BJ (cell line): ENCODE measurements at regions not wholly inside any gene's neighbourhood (a gene's known extent, or its start where the extent isn't known, plus 50 kb on each side); places are given as distances from the start of the nearest gene placed in this dataset.
A peak's percentile ranks its signal among the peaks of the same experiment; 100 is the strongest.

Experiments
- CTCF ChIA-PET: fragments of 350-600 bp; formaldehyde crosslinking; extraction: SDS; loops from one replicate; lab custom pipeline; 2021; ENCODE audit warnings: antibody characterized with exemption, inconsistent platforms; lab: Yijun Ruan, JAX
- POLR2A ChIA-PET: fragments of 300-600 bp; sonication (Branson Sonifier 250); formaldehyde crosslinking; extraction: SDS; loops from one replicate; lab custom pipeline; 2021; ENCODE audit warnings: antibody characterized with exemption; lab: Charles Lee
- DNase-seq: peaks from one replicate; pipeline ENCODE4 v3.0.0-alpha.2; 2011; ENCODE audit warnings: low read depth
- H3K27me3 ChIP-seq: 2 replicates; pipeline ENCODE4 v1.6.0; 2011; ENCODE audit warnings: low read length; ENCODE audit not compliant: control insufficient read depth, insufficient read depth
- H3K36me3 ChIP-seq: 2 replicates; pipeline ENCODE4 v1.5.1; 2011; ENCODE audit warnings: low read length; ENCODE audit not compliant: control insufficient read depth, insufficient read depth
- H3K4me3 ChIP-seq: 2 replicates; pipeline ENCODE4 v1.5.1; 2011; ENCODE audit warnings: low read depth, mild to moderate bottlenecking, control low read depth, low read length
- CTCF ChIP-seq: IDR thresholded peaks from 2 replicates; pipeline ENCODE4 v1.5.1; 2011; ENCODE audit warnings: low read depth, mild to moderate bottlenecking, control low read depth, inconsistent platforms, low read length, moderate library complexity; ENCODE audit not compliant: insufficient read depth

GRCh38 chr21:35927262-35927661, 133.1 kb downstream of the SETD4 start:
- Histone ChIP-seq H3K36me3 (no peaks in the 10 kb centered on the region), H3K27me3 (no peaks in the 10 kb centered on the region; the same call in 1 of the 2 replicates), H3K4me3 (no peak overlapping the region)
- ChIA-PET POLR2A (no interaction called here), CTCF (interaction anchor here (1.1 to 1.2 kb wide), 2 partner anchors 10 to 12 kb away, joined by 3 to 5 read pairs; no protein-coding TSS in a partner anchor)
- TF ChIP-seq CTCF = no peak
- no peak for DNase-seq

- TF ChIP-seq CTCF = no peak
Measured at GRCh38 chr21:35926003-35926740, 134.2 kb downstream of the SETD4 start.

GRCh38 chr21:35925497-35925896, 134.8 kb downstream of the SETD4 start:
- Histone ChIP-seq H3K36me3 (no peaks in the 10 kb centered on the region), H3K4me3 (no peak overlapping the region), H3K27me3 (no peaks in the 10 kb centered on the region; the same call in none of the 2 replicates)
- DNase-seq = no peak
- ChIA-PET CTCF (interaction anchor here (1.3 kb wide), 1 partner anchor 16 kb away, joined by 3 read pairs; no protein-coding TSS in a partner anchor), POLR2A (no interaction called here)
- no peak for TF ChIP-seq CTCF

More at GRCh38 chr21:35926003-35926740, 134.2 kb downstream of the SETD4 start:
- CTCF ChIA-PET = interaction anchor here (1.1 kb wide), 1 partner anchor 9 kb away, joined by 5 read pairs; no protein-coding TSS in a partner anchor
- no peak overlapping the region for H3K4me3 ChIP-seq
- H3K36me3 ChIP-seq = no peaks in the 10 kb centered on the region
- DNase-seq = no peak
- H3K27me3 ChIP-seq = no peaks in the 10 kb centered on the region; the same call in none of the 2 replicates
- POLR2A ChIA-PET = no interaction called here

- peak; percentile 14 for DNase-seq
- no peak for TF ChIP-seq CTCF
- no peaks in the 10 kb centered on the region; the same call in none of the 2 replicates for H3K27me3 ChIP-seq
- ChIA-PET CTCF (interaction anchor here (1.3 kb wide), 1 partner anchor 15 kb away, joined by 3 read pairs; no protein-coding TSS in a partner anchor), POLR2A (interaction anchor here (0.6 kb wide), 1 partner anchor 63 kb away, joined by 3 read pairs; no protein-coding TSS in a partner anchor)
- no peak overlapping the region for H3K4me3 ChIP-seq
- no peaks in the 10 kb centered on the region for H3K36me3 ChIP-seq
Measured at GRCh38 chr21:35924714-35925301, 135.5 kb downstream of the SETD4 start.

- TF ChIP-seq CTCF = no peak
- POLR2A ChIA-PET = no interaction called here
- DNase-seq = no peak
Measured at GRCh38 chr21:35923971-35924370, 136.4 kb downstream of the SETD4 start.

More at GRCh38 chr21:35923971-35924370, 136.4 kb downstream of the SETD4 start:
- Histone ChIP-seq H3K27me3 (no peaks in the 10 kb centered on the region; the same call in none of the 2 replicates), H3K36me3 (no peaks in the 10 kb centered on the region), H3K4me3 (no peak overlapping the region)
- CTCF ChIA-PET = no interaction called here
